Left lobe of liver (tissue), 2 donors: ENCODE measurements at regions not wholly inside any gene's neighbourhood (a gene's known extent, or its start where the extent isn't known, plus 50 kb on each side); places are given as distances from the start of the nearest gene placed in this dataset.

ENCODE experiments used
- ATAC-seq: fragments of 200-7000 bp; cut with Tn5 transposase; one replicate; pipeline ENCODE4 v1.9.1; 2020; ENCODE audit warnings: mild to moderate bottlenecking, moderate library complexity
- DNase-seq: peaks from one replicate; pipeline ENCODE4 v3.0.0-alpha.2; 2020; ENCODE audit warnings: low spot score
- donor health status: DM: no; HTN: no; CAD: no; lungs with moderate emphysema.
- donor health status: DM: no; HTN: yes; CAD: no.

- no peak for ATAC-seq
- DNase-seq, result no peak
Measured at GRCh38 chr3:74676-75243, 121.8 kb upstream of the CHL1 start.

DNA sequence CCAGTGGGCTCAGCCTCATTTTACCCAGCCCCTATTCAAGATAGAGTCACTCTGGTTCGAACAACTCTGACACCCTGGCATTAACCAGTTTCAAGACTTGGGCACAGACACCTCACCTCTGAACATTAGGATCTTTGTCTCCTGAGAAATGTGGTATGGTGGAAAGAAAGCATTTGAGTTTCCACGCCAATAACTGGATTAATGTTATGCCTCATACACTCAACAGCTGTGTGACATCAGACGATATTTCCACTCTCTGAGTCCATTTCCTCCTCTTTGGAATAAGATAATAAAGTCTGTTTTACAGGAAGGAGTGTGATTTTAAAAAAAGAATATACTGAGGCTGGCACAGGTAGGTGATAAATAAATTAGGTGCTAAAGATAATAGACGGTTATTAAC, 121.3 kb upstream of the CHL1 start:
- no peak for DNase-seq
- no peak for ATAC-seq

GRCh38 chr3:79542-79941, 117.0 kb upstream of the CHL1 start:
- no peak for DNase-seq

GRCh38 chr3:82508-82907, 114.1 kb upstream of the CHL1 start:
- ATAC-seq, result no peak
- no peak for DNase-seq

More at GRCh38 chr3:79542-79941, 117.0 kb upstream of the CHL1 start:
- no peak for ATAC-seq

DNA sequence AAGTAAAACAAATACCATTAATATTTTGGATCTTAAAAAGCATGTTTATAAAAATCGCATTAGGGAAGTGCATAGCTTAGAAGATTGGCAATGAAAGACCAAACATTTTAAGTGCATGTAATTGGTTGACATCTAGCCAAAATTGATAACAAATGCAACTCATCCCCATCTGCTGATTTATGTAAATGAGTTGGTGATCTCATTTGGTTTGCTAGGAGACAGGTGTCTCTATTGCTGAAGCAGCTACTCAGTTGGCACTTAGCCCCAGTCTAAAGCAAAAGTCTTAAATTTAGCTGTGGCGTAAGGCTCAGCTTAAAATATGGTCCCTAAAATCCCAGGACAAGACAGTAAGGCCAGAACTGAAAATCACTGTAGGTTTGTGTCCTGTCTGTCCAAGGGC, 113.5 kb upstream of the CHL1 start:
- DNase-seq (no peak), ATAC-seq (no peak)

DNA sequence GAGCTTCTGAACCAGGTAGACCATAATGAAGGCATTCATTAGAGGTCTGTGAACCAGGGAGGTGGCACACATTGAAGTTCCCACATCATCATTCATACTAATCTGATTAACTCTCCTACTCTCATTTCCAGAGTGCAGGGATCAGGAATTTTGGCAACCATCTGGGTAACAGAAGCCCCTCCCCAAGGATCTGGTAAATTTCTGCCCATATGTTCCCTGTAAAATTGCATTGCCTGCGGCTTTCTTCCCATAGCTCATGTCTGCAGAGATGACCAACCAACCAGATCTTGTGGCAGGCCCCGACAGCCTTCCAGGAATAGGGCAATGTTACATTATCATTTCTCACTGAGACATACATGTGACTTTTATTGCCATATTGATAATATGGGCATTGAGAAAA, 111.4 kb upstream of the CHL1 start:
- no peak for ATAC-seq
- no peak for DNase-seq

GRCh38 chr3:88267-88666, 108.3 kb upstream of the CHL1 start:
- ATAC-seq, result no peak
- no peak for DNase-seq

GRCh38 chr3:93746-94145, 102.8 kb upstream of the CHL1 start:
- ATAC-seq, result no peak
- DNase-seq, result no peak

GRCh38 chr3:96259-96658, 100.3 kb upstream of the CHL1 start:
- DNase-seq, result no peak
- no peak for ATAC-seq

DNA sequence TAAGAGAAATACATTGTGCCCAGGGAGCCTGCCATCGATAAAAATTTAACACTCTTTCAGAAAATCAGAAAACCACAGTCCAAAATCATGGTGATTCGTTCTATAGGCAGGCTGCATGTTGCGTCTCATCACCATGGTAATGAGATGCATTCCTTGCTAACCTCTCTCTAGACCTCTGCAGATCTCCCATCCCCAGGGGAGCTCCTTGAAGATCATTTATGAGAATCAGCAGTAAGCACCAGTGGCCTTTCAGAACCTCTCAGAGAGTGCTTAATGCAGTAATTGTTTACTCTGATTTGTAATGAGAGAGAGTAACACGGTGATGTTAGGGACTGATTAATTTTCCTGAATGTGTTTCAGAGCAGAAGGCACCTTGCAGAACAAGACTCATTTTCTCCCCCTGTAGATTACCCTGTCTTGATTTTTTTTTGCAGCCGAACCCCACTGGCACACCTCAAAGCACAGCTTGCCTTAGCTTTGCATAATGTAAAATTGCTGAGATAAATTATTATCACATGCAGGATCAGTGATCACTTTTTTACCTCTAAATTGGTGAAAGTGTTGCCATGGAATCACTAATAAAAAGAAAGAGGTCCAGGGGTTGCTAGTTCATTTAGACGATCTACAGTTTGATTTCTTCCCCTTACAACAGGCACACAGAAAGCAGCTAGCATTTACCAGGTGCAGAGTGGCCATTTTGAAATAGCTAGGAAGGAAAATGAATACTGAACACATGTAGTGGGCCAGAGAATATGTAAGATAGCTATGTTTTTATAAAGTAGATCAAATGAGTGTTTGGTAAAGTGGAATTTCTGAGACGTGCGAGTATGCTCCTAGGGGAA, 98.9 kb upstream of the CHL1 start:
- no peak for ATAC-seq
- DNase-seq, result no peak

GRCh38 chr3:98259-98654, 98.3 kb upstream of the CHL1 start:
- no peak for DNase-seq

GRCh38 chr3:99506-99905, 97.1 kb upstream of the CHL1 start:
- ATAC-seq (no peak), DNase-seq (no peak)

More at GRCh38 chr3:98259-98654, 98.3 kb upstream of the CHL1 start:
- ATAC-seq, result no peak

DNA sequence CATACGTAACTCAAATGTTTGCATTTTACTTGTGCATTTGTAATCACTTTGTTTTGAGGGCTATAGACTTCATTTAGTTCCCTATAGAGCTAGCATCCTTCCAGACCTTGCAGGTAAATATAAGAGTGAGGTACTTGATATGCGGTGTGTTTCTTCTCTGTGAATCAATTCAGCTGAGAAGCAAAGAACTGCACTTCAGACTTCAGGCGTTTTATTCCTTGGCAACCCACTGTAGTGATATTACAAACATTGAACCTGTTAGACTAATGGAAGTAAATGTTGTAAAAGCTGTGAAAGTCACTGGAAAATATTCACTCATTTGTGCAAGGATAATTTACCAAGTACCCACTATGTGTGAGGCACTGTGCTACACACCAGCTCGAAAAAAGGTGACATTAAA, 94.1 kb upstream of the CHL1 start:
- ATAC-seq, result no peak

GRCh38 chr3:103991-104390, 92.6 kb upstream of the CHL1 start:
- DNase-seq (no peak), ATAC-seq (no peak)

More for the DNA sequence above, 94.1 kb upstream of the CHL1 start:
- DNase-seq, result no peak

GRCh38 chr3:105585-105984, 91.0 kb upstream of the CHL1 start:
- DNase-seq (no peak), ATAC-seq (no peak)

GRCh38 chr3:106619-107018, 89.9 kb upstream of the CHL1 start:
- no peak for ATAC-seq
- DNase-seq, result no peak

DNA sequence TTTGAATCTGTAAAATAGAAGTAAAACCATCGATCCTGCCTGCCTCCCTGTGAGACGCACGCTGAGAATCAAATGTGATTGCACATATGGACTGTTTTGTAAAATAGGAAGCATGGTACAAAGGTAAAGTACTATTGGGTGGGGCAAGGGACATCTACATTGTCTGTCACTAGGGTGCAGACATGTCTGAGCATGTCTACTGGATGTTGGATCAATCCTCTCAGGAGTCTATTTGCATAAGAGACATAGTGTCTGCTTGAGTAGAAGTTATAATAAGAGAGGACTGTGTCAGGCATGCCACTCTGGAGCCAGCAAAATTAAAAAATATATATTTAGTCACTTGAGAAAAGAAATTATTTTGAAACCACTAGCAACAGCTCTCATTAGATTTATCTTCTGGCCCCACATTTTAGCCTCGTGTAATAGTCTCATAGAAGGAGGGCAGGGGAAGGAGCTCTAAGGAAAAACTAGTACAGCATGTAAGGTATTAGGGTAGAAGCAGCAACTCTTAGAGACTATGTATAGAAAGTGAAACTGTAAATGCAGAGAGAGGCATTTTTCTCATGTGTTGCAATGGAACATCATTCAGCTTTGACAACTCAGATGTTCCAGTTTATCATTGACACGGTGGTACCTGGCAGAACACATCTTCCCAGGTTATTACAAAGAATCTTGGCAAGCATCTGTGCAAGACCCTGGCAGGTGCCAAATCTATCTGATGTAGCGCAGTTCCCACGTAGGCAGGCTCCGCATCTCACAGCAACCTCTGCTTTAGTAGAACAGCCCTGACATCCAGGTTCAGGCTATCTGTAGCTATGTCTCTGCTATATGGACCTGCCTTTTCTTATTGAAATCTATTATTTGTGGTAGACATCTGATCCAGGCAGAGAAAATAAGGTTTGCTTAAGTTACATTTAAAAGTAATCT, 85.2 kb upstream of the CHL1 start:
- no peak for DNase-seq
- no peak for ATAC-seq

DNA sequence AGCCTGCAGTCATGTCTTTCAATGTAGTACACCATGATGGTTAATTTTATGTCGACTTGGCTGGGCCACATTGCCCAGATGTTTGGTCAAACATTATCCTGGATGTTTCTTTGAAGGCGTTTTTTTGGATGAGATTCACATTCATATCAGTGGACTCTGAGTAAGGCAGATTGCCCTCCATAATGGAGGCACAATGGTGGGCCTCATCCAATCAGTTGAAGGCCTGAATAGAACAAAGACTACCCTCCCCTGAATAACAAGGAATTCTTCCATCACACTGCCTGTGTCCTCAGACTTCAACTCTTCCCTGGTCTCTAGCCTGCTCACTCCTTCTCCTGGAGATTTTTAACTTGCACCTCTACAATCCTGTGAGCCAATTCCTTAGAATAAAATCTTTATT, 83.8 kb upstream of the CHL1 start:
- DNase-seq (no peak), ATAC-seq (no peak)

DNA sequence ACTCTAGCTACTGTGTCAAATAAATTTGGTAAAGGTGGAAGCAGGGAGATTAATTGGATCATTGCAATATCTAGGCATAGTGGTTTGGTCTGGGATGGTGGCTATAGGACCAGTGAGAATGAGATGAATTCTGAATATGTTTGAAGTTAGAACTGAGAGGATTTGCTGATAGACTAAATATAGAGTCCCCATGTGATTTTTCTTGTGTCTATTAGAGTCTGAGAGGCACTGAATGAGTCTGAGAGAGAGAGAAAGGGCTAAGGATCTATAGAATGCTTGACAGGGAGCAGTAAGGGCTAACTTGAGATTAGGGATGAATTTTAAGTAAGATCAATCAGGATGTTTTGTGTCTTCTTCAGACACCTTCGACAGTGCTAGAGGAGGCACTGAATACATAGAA, 77.9 kb upstream of the CHL1 start:
- DNase-seq, result no peak
- no peak for ATAC-seq

GRCh38 chr3:123341-123740, 73.2 kb upstream of the CHL1 start:
- no peak for ATAC-seq
- no peak for DNase-seq

DNA sequence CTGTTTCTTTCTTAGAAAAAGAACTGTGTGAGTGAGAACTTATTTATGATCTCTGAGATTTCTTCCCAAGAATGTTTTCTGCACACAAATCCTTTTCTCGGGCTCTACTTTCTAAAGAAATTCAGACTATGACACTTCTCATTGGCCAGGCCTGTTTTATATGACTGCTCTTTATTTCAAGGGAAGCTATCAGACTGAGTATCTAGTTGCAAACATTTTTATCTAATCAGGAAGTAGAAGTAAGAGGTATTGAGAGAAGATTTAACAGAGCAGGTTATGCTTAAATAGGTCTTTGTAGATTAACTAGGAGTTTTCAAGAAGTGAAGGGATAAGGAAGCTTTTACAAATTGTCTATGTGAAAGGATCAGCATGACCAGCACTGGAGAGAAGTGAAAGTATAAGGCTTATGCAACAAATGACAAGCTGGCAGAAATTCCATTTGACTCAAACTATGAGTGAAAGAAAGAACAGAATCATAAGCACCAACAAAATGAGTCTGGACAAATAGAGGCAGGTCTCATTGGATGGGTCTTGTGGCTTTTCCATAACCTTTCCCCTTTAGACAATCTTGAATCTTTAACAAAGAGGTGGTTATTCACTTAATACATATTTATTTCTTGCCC, 71.9 kb upstream of the CHL1 start:
- peak; percentile 26 for ATAC-seq
- DNase-seq, result no peak
